NT2/D1 (cell line): ENCODE measurements at regions not wholly inside any gene's neighbourhood (a gene's known extent, or its start where the extent isn't known, plus 50 kb on each side); places are given as distances from the start of the nearest gene placed in this dataset.

Experiments
- DNase-seq: peaks from one replicate; pipeline ENCODE4 v3.0.0-alpha.2; 2011; ENCODE audit warnings: low read depth, low spot score
- H3K27me3 ChIP-seq: 2 replicates; pipeline ENCODE4 v1.6.0; 2011; ENCODE audit warnings: mild to moderate bottlenecking; ENCODE audit not compliant: insufficient read length, insufficient read depth
- H3K36me3 ChIP-seq: 2 replicates; pipeline ENCODE4 v1.6.1; 2011; ENCODE audit warnings: mild to moderate bottlenecking, low read length, mixed read lengths; ENCODE audit not compliant: insufficient read depth, insufficient read length
- H3K4me1 ChIP-seq: 2 replicates; pipeline ENCODE4 v1.5.1; 2011; ENCODE audit not compliant: insufficient read depth, insufficient read length
- H3K4me3 ChIP-seq: 2 replicates; pipeline ENCODE4 v1.5.1; 2011; ENCODE audit warnings: low read depth; ENCODE audit not compliant: insufficient read length
- H3K9ac ChIP-seq: 2 replicates; pipeline ENCODE4 v1.6.0; 2011; ENCODE audit warnings: low read depth; ENCODE audit not compliant: insufficient read length
- H3K9me3 ChIP-seq: 2 replicates; pipeline ENCODE4 v1.5.1; 2011; ENCODE audit warnings: mild to moderate bottlenecking, low read length; ENCODE audit not compliant: insufficient read depth
- SUZ12 ChIP-seq: IDR thresholded peaks from 2 replicates; pipeline ENCODE4 v1.6.1; 2011; ENCODE audit not compliant: insufficient read length, insufficient read depth; ENCODE audit errors: extremely low read depth
- YY1 ChIP-seq: IDR thresholded peaks from 2 replicates; pipeline ENCODE4 v1.6.1; 2011; ENCODE audit not compliant: insufficient read length, insufficient read depth
- ZNF274 ChIP-seq: IDR thresholded peaks from 2 replicates; pipeline ENCODE4 v1.6.1; 2011; ENCODE audit warnings: mild to moderate bottlenecking, low read depth, low read length

- Histone ChIP-seq H3K9me3 (no peaks in the 10 kb centered on the region), H3K4me3 (no peak overlapping the region), H3K4me1 (no peaks in the 10 kb centered on the region), H3K36me3 (no peaks in the 10 kb centered on the region), H3K27me3 (no peaks in the 10 kb centered on the region), H3K9ac (no peak overlapping the region)
- no peak for DNase-seq
- no peak for TF ChIP-seq SUZ12
- no peak for TF ChIP-seq ZNF274
- TF ChIP-seq YY1 = no peak
Observed at GRCh38 chr2:36079793-36080192, 275.8 kb upstream of the CRIM1 start.

- TF ChIP-seq YY1 (no peak), SUZ12 (no peak), ZNF274 (no peak)
- H3K36me3 ChIP-seq = no peaks in the 10 kb centered on the region
- H3K4me3 ChIP-seq = no peak overlapping the region
- no peaks in the 10 kb centered on the region for H3K4me1 ChIP-seq
- H3K9me3 ChIP-seq = no peaks in the 10 kb centered on the region
- no peaks in the 10 kb centered on the region for H3K27me3 ChIP-seq
- DNase-seq = no peak
- no peak overlapping the region for H3K9ac ChIP-seq
Observed at GRCh38 chr2:36074008-36074407, 281.6 kb upstream of the CRIM1 start.

- Histone ChIP-seq H3K4me1 (no peaks in the 10 kb centered on the region), H3K27me3 (no peaks in the 10 kb centered on the region), H3K4me3 (no peak overlapping the region), H3K36me3 (no peaks in the 10 kb centered on the region), H3K9ac (no peak overlapping the region), H3K9me3 (no peaks in the 10 kb centered on the region)
- DNase-seq = no peak
- no peak for TF ChIP-seq ZNF274
- TF ChIP-seq YY1 = no peak
- no peak for TF ChIP-seq SUZ12
Observed at GRCh38 chr2:36071698-36072097, 283.9 kb upstream of the CRIM1 start.

GRCh38 chr2:36069074-36069473 lies 286.5 kb upstream of the CRIM1 start:
- no peaks in the 10 kb centered on the region for H3K36me3 ChIP-seq
- no peak for DNase-seq
- no peaks in the 10 kb centered on the region for H3K27me3 ChIP-seq
- TF ChIP-seq SUZ12 = no peak
- no peak for TF ChIP-seq YY1
- TF ChIP-seq ZNF274 = no peak
- no peaks in the 10 kb centered on the region for H3K9me3 ChIP-seq
- no peaks in the 10 kb centered on the region for H3K4me1 ChIP-seq
- no peak overlapping the region for H3K9ac ChIP-seq
- no peak overlapping the region for H3K4me3 ChIP-seq

GRCh38 chr2:36068086-36068485 lies 287.5 kb upstream of the CRIM1 start:
- H3K4me1 ChIP-seq = no peaks in the 10 kb centered on the region
- DNase-seq = no peak
- TF ChIP-seq YY1 (no peak), SUZ12 (no peak), ZNF274 (no peak)

GRCh38 chr2:36060133-36060532 lies 295.4 kb upstream of the CRIM1 start:
- no peaks in the 10 kb centered on the region for H3K27me3 ChIP-seq
- no peaks in the 10 kb centered on the region for H3K4me1 ChIP-seq
- DNase-seq = no peak
- H3K9ac ChIP-seq = no peak overlapping the region
- TF ChIP-seq SUZ12 = no peak
- TF ChIP-seq YY1 = no peak
- no peak for TF ChIP-seq ZNF274
- no peaks in the 10 kb centered on the region for H3K36me3 ChIP-seq
- H3K9me3 ChIP-seq = no peaks in the 10 kb centered on the region
- H3K4me3 ChIP-seq = no peak overlapping the region

More at GRCh38 chr2:36068086-36068485, 287.5 kb upstream of the CRIM1 start:
- H3K9me3 ChIP-seq = no peaks in the 10 kb centered on the region
- no peaks in the 10 kb centered on the region for H3K36me3 ChIP-seq
- H3K4me3 ChIP-seq = no peak overlapping the region
- no peaks in the 10 kb centered on the region for H3K27me3 ChIP-seq
- H3K9ac ChIP-seq = no peak overlapping the region

GRCh38 chr2:36059691-36060090 lies 295.9 kb upstream of the CRIM1 start:
- H3K9ac ChIP-seq = no peak overlapping the region
- H3K4me3 ChIP-seq = no peak overlapping the region
- no peaks in the 10 kb centered on the region for H3K4me1 ChIP-seq
- H3K9me3 ChIP-seq = no peaks in the 10 kb centered on the region
- H3K27me3 ChIP-seq = no peaks in the 10 kb centered on the region
- no peak for TF ChIP-seq ZNF274
- no peak for TF ChIP-seq YY1
- no peak for TF ChIP-seq SUZ12
- no peak for DNase-seq
- H3K36me3 ChIP-seq = no peaks in the 10 kb centered on the region
